ENCODE measurements at regions not wholly inside any gene's neighbourhood (a gene's known extent, or its start where the extent isn't known, plus 50 kb on each side); places are given as distances from the start of the nearest gene placed in this dataset.

- no peak overlapping the region for H3K4me3 ChIP-seq
- H3K27ac ChIP-seq: no peak overlapping the region
These were observed 79.4 kb downstream of the HES1 start for GRCh38 chr3:194215392-194215791.

- H3K27ac ChIP-seq: no peak overlapping the region
- no peak overlapping the region for H3K4me3 ChIP-seq
These were observed 82.9 kb downstream of the HES1 start for GRCh38 chr3:194218646-194219453.

GRCh38 chr3:194219826-194220410 lies 84.0 kb downstream of the HES1 start:
- Histone ChIP-seq H3K27ac (no peak overlapping the region), H3K4me3 (no peak overlapping the region)

- H3K4me3 ChIP-seq: no peak overlapping the region
- no peak overlapping the region for H3K27ac ChIP-seq
These were observed 85.0 kb downstream of the HES1 start for GRCh38 chr3:194220901-194221326.

GRCh38 chr3:194221336-194221735 lies 85.4 kb downstream of the HES1 start:
- no peak overlapping the region for H3K27ac ChIP-seq
- H3K4me3 ChIP-seq: no peak overlapping the region

GRCh38 chr3:194223951-194224350 lies 88.0 kb downstream of the HES1 start:
- H3K4me3 ChIP-seq: no peak overlapping the region
- no peak overlapping the region for H3K27ac ChIP-seq

GRCh38 chr3:194224471-194225417 lies 88.8 kb downstream of the HES1 start:
- Histone ChIP-seq H3K4me3 (no peak overlapping the region), H3K27ac (no peak overlapping the region)

GRCh38 chr3:194225418-194225812 lies 89.5 kb downstream of the HES1 start:
- Histone ChIP-seq H3K4me3 (no peak overlapping the region), H3K27ac (no peak overlapping the region)

- H3K27ac ChIP-seq: no peak overlapping the region
- H3K4me3 ChIP-seq: no peak overlapping the region
These were observed 90.2 kb downstream of the HES1 start for GRCh38 chr3:194225988-194226663.

GRCh38 chr3:194231929-194232832 lies 96.2 kb downstream of the HES1 start:
- Histone ChIP-seq H3K27ac (no peak overlapping the region), H3K4me3 (no peak overlapping the region)

GRCh38 chr3:194233150-194233549 lies 97.2 kb downstream of the HES1 start:
- Histone ChIP-seq H3K27ac (no peak overlapping the region), H3K4me3 (no peak overlapping the region)

GRCh38 chr3:194235160-194235559 lies 99.2 kb downstream of the HES1 start:
- H3K27ac ChIP-seq: no peak overlapping the region

GRCh38 chr3:194237110-194237509 lies 101.2 kb downstream of the HES1 start:
- Histone ChIP-seq H3K4me3 (no peak overlapping the region), H3K27ac (no peak overlapping the region)

More at GRCh38 chr3:194235160-194235559, 99.2 kb downstream of the HES1 start:
- H3K4me3 ChIP-seq: no peak overlapping the region

- H3K27ac ChIP-seq: no peak overlapping the region
These were observed 104.8 kb downstream of the HES1 start for GRCh38 chr3:194240766-194241165.

GRCh38 chr3:194243172-194243837 lies 107.4 kb downstream of the HES1 start:
- no peak overlapping the region for H3K4me3 ChIP-seq

More at GRCh38 chr3:194240766-194241165, 104.8 kb downstream of the HES1 start:
- no peak overlapping the region for H3K4me3 ChIP-seq

GRCh38 chr3:194244167-194244566 lies 107.0 kb downstream of the CPN2 start:
- no peak overlapping the region for H3K27ac ChIP-seq
- H3K4me3 ChIP-seq: no peak overlapping the region

More at GRCh38 chr3:194243172-194243837, 107.4 kb downstream of the HES1 start:
- H3K27ac ChIP-seq: no peak overlapping the region

- Histone ChIP-seq H3K27ac (no peak overlapping the region), H3K4me3 (no peak overlapping the region)
These were observed 105.7 kb downstream of the CPN2 start for GRCh38 chr3:194245474-194245873.

- H3K27ac ChIP-seq: no peak overlapping the region
These were observed 105.1 kb downstream of the CPN2 start for GRCh38 chr3:194245975-194246561.

More at GRCh38 chr3:194245975-194246561, 105.1 kb downstream of the CPN2 start:
- no peak overlapping the region for H3K4me3 ChIP-seq

Data from skin epidermis (tissue), 12 donors.